PFSK-1 (cell line): ENCODE measurements at regions not wholly inside any gene's neighbourhood (a gene's known extent, or its start where the extent isn't known, plus 50 kb on each side); places are given as distances from the start of the nearest gene placed in this dataset.

Experiments
- POLR2AphosphoS5 ChIP-seq: IDR thresholded peaks from 2 replicates; pipeline ENCODE4 v1.6.1; 2012; ENCODE audit warnings: low read depth, mild to moderate bottlenecking, control low read depth, low read length, moderate library complexity
- TAF1 ChIP-seq: IDR thresholded peaks from 2 replicates; pipeline ENCODE4 v1.6.1; 2012; ENCODE audit warnings: low read length, control low read depth, borderline replicate concordance; ENCODE audit not compliant: insufficient read depth
- TF ChIP-seq, protein P1 (sequence below), 2 experiments: IDR thresholded peaks; 2 replicates each; pipeline versions ENCODE4 v1.6.1 to v1.8.0; 2011 to 2012; ENCODE audit warnings: low read depth in 2 of 2, low read length in 2 of 2, control low read depth in 1 of 2, inconsistent platforms in 1 of 2, mild to moderate bottlenecking in 1 of 2, moderate library complexity in 1 of 2; ENCODE audit not compliant: insufficient read depth in 1 of 2

DNA sequence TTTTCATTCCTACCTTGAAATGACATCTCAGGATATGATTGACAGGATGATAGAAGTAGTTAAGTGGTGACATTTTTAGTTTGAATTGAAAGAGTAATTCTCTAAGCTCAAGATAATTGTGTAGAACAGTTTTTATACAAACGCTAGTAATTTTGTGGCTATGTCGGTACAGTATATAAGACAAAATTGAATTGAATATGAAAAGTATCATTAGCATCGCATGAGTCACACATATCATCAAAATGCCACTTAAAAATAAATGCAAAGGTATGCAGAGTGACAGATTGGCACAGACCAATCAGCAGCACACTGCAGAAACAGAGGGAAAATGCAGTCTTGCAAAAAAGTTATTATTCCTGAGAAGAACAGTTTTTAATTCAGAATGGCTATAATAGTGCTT, 608.2 kb upstream of the NETO1 start:
- no peak for TF ChIP-seq TAF1
- no peak for TF ChIP-seq POLR2AphosphoS5
- TF ChIP-seq, protein P1, sequence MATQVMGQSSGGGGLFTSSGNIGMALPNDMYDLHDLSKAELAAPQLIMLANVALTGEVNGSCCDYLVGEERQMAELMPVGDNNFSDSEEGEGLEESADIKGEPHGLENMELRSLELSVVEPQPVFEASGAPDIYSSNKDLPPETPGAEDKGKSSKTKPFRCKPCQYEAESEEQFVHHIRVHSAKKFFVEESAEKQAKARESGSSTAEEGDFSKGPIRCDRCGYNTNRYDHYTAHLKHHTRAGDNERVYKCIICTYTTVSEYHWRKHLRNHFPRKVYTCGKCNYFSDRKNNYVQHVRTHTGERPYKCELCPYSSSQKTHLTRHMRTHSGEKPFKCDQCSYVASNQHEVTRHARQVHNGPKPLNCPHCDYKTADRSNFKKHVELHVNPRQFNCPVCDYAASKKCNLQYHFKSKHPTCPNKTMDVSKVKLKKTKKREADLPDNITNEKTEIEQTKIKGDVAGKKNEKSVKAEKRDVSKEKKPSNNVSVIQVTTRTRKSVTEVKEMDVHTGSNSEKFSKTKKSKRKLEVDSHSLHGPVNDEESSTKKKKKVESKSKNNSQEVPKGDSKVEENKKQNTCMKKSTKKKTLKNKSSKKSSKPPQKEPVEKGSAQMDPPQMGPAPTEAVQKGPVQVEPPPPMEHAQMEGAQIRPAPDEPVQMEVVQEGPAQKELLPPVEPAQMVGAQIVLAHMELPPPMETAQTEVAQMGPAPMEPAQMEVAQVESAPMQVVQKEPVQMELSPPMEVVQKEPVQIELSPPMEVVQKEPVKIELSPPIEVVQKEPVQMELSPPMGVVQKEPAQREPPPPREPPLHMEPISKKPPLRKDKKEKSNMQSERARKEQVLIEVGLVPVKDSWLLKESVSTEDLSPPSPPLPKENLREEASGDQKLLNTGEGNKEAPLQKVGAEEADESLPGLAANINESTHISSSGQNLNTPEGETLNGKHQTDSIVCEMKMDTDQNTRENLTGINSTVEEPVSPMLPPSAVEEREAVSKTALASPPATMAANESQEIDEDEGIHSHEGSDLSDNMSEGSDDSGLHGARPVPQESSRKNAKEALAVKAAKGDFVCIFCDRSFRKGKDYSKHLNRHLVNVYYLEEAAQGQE (IDR thresholded peaks at IDR 0.05; ENCODE audit: insufficient read depth in 1 of 2, low read depth in 2 of 2, low read length in 2 of 2), result no peak
